HG03378 (cell line): ENCODE measurements at regions not wholly inside any gene's neighbourhood (a gene's known extent, or its start where the extent isn't known, plus 50 kb on each side); places are given as distances from the start of the nearest gene placed in this dataset.
"Not testable (repeated sequence)": the region's sequence is repeated elsewhere in the genome, so short reads cannot be mapped to it uniquely, and the experiment has no call there.

Experiments used
- ATAC-seq: cut with Tn5 transposase; IDR thresholded peaks from one replicate; pipeline ENCODE4 v1.9.1; 2021; ENCODE audit warnings: mild to moderate bottlenecking, moderate library complexity; ENCODE audit not compliant: unreplicated experiment

- no peak for ATAC-seq
Measured at GRCh38 chr4:126395664-126396063, 1080.9 kb downstream of the FAT4 start.

GRCh38 chr4:126396121-126396520 lies 1081.4 kb downstream of the FAT4 start:
- ATAC-seq: no peak

GRCh38 chr4:126396703-126397102 lies 1081.9 kb downstream of the FAT4 start:
- no peak for ATAC-seq

GRCh38 chr4:126404549-126404948 lies 1089.8 kb downstream of the FAT4 start:
- no peak for ATAC-seq

- ATAC-seq: peak; percentile 79
Measured at GRCh38 chr4:126405369-126405982, 1090.7 kb downstream of the FAT4 start.

GRCh38 chr4:126409746-126410145 lies 1095.0 kb downstream of the FAT4 start:
- no peak for ATAC-seq

- no peak for ATAC-seq
Measured at GRCh38 chr4:126411047-126411446, 1096.3 kb downstream of the FAT4 start.

GRCh38 chr4:126412310-126412709 lies 1097.6 kb downstream of the FAT4 start:
- ATAC-seq: not testable (repeated sequence)

GRCh38 chr4:126414741-126415140 lies 1100.0 kb downstream of the FAT4 start:
- ATAC-seq: no peak

- ATAC-seq: no peak
Measured at GRCh38 chr4:126419266-126419665, 1104.5 kb downstream of the FAT4 start.

- no peak for ATAC-seq
Measured at GRCh38 chr4:126427853-126428252, 1113.1 kb downstream of the FAT4 start.

- ATAC-seq: no peak
Measured at GRCh38 chr4:126431049-126431448, 1116.3 kb downstream of the FAT4 start.

- ATAC-seq: no peak
Measured at GRCh38 chr4:126435491-126435890, 1120.7 kb downstream of the FAT4 start.

- ATAC-seq: no peak
Measured at GRCh38 chr4:126440297-126440696, 1125.5 kb downstream of the FAT4 start.

- ATAC-seq: no peak
Measured at GRCh38 chr4:126441173-126442035, 1126.6 kb downstream of the FAT4 start.

- no peak for ATAC-seq
Measured at GRCh38 chr4:126445596-126445995, 1130.8 kb downstream of the FAT4 start.

GRCh38 chr4:126446917-126447316 lies 1132.2 kb downstream of the FAT4 start:
- ATAC-seq: no peak

- no peak for ATAC-seq
Measured at GRCh38 chr4:126448086-126448845, 1133.5 kb downstream of the FAT4 start.

- ATAC-seq: no peak
Measured at GRCh38 chr4:126451237-126451873, 1136.6 kb downstream of the FAT4 start.

- ATAC-seq: no peak
Measured at GRCh38 chr4:126455865-126456264, 1141.1 kb downstream of the FAT4 start.

- ATAC-seq: no peak
Measured at GRCh38 chr4:126458993-126459392, 1144.2 kb downstream of the FAT4 start.
